ENCODE measurements at regions not wholly inside any gene's neighbourhood (a gene's known extent, or its start where the extent isn't known, plus 50 kb on each side); places are given as distances from the start of the nearest gene placed in this dataset.
A peak's percentile ranks its signal among the peaks of the same experiment; 100 is the strongest.

DNA sequence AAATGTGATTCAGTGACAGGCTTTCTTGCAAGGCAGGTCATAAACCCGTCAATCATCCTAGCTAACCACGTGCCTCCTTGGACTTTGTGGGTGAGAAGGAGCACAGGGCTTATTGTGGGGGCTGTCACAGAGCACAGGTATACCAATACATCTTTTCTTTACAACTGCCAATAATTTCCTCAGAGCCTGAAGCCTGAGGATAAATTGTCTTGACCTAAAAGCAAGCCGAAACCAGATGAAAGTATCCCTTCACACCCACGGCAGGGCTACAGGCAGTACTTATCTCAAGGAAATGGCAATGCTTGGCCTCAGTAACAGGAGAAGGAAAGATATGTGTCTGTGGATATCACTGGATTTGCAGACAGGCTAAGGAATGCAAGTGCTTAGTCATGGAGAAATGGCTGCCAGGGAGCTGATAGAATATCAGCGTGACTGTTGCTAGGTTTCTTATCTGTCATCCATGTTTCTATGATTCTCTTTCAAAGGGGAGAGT is 90.3 kb upstream of the ZNF366 start:
- no peak overlapping the region for H3K27ac Mint-ChIP-seq
- H3K4me3 Mint-ChIP-seq: no peak overlapping the region
- no peaks in the 10 kb centered on the region for H3K79me2 ChIP-seq (replicated peaks; ENCODE audit: insufficient read depth)
- H2AFZ ChIP-seq: peak overlapping the region; percentile 88
- no peak overlapping the region for H3K4me3 ChIP-seq
- no peaks in the 10 kb centered on the region for H3F3A ChIP-seq (replicated peaks; ENCODE audit: low read depth)
- no peaks in the 10 kb centered on the region; the same call in 1 of the 2 replicates for H3K9me2 ChIP-seq (ENCODE audit: insufficient read depth)
- no peak for TF ChIP-seq ZNF331 (CRISPR knock-in tag; IDR thresholded peaks at IDR 0.05; ENCODE audit: low read depth)
- TF ChIP-seq, protein P1, sequence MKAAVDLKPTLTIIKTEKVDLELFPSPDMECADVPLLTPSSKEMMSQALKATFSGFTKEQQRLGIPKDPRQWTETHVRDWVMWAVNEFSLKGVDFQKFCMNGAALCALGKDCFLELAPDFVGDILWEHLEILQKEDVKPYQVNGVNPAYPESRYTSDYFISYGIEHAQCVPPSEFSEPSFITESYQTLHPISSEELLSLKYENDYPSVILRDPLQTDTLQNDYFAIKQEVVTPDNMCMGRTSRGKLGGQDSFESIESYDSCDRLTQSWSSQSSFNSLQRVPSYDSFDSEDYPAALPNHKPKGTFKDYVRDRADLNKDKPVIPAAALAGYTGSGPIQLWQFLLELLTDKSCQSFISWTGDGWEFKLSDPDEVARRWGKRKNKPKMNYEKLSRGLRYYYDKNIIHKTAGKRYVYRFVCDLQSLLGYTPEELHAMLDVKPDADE (IDR thresholded peaks at IDR 0.05): no peak
- TF ChIP-seq, protein P2, sequence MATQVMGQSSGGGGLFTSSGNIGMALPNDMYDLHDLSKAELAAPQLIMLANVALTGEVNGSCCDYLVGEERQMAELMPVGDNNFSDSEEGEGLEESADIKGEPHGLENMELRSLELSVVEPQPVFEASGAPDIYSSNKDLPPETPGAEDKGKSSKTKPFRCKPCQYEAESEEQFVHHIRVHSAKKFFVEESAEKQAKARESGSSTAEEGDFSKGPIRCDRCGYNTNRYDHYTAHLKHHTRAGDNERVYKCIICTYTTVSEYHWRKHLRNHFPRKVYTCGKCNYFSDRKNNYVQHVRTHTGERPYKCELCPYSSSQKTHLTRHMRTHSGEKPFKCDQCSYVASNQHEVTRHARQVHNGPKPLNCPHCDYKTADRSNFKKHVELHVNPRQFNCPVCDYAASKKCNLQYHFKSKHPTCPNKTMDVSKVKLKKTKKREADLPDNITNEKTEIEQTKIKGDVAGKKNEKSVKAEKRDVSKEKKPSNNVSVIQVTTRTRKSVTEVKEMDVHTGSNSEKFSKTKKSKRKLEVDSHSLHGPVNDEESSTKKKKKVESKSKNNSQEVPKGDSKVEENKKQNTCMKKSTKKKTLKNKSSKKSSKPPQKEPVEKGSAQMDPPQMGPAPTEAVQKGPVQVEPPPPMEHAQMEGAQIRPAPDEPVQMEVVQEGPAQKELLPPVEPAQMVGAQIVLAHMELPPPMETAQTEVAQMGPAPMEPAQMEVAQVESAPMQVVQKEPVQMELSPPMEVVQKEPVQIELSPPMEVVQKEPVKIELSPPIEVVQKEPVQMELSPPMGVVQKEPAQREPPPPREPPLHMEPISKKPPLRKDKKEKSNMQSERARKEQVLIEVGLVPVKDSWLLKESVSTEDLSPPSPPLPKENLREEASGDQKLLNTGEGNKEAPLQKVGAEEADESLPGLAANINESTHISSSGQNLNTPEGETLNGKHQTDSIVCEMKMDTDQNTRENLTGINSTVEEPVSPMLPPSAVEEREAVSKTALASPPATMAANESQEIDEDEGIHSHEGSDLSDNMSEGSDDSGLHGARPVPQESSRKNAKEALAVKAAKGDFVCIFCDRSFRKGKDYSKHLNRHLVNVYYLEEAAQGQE (IDR thresholded peaks at IDR 0.05; ENCODE audit: unreplicated experiment): no peak
- no peak for TF ChIP-seq NANOG (IDR thresholded peaks at IDR 0.05; ENCODE audit: borderline replicate concordance)
- no peak for TF ChIP-seq CREB1 (CRISPR knock-in tag; IDR thresholded peaks at IDR 0.05; ENCODE audit: low read depth)
- TF ChIP-seq STAT1 (IDR thresholded peaks at IDR 0.05; ENCODE audit: unreplicated experiment): no peak
- TF ChIP-seq EZH2 (IDR thresholded peaks at IDR 0.05; ENCODE audit: low read depth, unreplicated experiment): no peak
- no peak for TF ChIP-seq POLR2AphosphoS5 (IDR thresholded peaks at IDR 0.05; ENCODE audit: low read depth)
- TF ChIP-seq, protein P3, sequence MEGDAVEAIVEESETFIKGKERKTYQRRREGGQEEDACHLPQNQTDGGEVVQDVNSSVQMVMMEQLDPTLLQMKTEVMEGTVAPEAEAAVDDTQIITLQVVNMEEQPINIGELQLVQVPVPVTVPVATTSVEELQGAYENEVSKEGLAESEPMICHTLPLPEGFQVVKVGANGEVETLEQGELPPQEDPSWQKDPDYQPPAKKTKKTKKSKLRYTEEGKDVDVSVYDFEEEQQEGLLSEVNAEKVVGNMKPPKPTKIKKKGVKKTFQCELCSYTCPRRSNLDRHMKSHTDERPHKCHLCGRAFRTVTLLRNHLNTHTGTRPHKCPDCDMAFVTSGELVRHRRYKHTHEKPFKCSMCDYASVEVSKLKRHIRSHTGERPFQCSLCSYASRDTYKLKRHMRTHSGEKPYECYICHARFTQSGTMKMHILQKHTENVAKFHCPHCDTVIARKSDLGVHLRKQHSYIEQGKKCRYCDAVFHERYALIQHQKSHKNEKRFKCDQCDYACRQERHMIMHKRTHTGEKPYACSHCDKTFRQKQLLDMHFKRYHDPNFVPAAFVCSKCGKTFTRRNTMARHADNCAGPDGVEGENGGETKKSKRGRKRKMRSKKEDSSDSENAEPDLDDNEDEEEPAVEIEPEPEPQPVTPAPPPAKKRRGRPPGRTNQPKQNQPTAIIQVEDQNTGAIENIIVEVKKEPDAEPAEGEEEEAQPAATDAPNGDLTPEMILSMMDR (conservative IDR thresholded peaks at IDR 0.05; ENCODE audit: low read depth in 2 of 2): no peak
- TF ChIP-seq EZH2phosphoT487 (IDR thresholded peaks at IDR 0.05; ENCODE audit: unreplicated experiment): no peak
- TF ChIP-seq JUNB (IDR thresholded peaks at IDR 0.05; ENCODE audit: unreplicated experiment): no peak
- TF ChIP-seq, protein P4, sequence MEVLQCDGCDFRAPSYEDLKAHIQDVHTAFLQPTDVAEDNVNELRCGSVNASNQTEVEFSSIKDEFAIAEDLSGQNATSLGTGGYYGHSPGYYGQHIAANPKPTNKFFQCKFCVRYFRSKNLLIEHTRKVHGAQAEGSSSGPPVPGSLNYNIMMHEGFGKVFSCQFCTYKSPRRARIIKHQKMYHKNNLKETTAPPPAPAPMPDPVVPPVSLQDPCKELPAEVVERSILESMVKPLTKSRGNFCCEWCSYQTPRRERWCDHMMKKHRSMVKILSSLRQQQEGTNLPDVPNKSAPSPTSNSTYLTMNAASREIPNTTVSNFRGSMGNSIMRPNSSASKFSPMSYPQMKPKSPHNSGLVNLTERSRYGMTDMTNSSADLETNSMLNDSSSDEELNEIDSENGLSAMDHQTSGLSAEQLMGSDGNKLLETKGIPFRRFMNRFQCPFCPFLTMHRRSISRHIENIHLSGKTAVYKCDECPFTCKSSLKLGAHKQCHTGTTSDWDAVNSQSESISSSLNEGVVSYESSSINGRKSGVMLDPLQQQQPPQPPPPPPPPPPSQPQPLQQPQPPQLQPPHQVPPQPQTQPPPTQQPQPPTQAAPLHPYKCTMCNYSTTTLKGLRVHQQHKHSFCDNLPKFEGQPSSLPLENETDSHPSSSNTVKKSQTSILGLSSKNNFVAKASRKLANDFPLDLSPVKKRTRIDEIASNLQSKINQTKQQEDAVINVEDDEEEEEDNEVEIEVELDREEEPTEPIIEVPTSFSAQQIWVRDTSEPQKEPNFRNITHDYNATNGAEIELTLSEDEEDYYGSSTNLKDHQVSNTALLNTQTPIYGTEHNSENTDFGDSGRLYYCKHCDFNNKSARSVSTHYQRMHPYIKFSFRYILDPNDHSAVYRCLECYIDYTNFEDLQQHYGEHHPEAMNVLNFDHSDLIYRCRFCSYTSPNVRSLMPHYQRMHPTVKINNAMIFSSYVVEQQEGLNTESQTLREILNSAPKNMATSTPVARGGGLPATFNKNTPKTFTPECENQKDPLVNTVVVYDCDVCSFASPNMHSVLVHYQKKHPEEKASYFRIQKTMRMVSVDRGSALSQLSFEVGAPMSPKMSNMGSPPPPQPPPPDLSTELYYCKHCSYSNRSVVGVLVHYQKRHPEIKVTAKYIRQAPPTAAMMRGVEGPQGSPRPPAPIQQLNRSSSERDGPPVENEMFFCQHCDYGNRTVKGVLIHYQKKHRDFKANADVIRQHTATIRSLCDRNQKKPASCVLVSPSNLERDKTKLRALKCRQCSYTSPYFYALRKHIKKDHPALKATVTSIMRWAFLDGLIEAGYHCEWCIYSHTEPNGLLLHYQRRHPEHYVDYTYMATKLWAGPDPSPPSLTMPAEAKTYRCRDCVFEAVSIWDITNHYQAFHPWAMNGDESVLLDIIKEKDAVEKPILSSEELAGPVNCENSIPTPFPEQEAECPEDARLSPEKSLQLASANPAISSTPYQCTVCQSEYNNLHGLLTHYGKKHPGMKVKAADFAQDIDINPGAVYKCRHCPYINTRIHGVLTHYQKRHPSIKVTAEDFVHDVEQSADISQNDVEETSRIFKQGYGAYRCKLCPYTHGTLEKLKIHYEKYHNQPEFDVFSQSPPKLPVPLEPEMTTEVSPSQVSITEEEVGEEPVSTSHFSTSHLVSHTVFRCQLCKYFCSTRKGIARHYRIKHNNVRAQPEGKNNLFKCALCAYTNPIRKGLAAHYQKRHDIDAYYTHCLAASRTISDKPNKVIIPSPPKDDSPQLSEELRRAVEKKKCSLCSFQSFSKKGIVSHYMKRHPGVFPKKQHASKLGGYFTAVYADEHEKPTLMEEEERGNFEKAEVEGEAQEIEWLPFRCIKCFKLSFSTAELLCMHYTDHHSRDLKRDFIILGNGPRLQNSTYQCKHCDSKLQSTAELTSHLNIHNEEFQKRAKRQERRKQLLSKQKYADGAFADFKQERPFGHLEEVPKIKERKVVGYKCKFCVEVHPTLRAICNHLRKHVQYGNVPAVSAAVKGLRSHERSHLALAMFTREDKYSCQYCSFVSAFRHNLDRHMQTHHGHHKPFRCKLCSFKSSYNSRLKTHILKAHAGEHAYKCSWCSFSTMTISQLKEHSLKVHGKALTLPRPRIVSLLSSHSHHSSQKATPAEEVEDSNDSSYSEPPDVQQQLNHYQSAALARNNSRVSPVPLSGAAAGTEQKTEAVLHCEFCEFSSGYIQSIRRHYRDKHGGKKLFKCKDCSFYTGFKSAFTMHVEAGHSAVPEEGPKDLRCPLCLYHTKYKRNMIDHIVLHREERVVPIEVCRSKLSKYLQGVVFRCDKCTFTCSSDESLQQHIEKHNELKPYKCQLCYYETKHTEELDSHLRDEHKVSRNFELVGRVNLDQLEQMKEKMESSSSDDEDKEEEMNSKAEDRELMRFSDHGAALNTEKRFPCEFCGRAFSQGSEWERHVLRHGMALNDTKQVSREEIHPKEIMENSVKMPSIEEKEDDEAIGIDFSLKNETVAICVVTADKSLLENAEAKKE (CRISPR knock-in tag; IDR thresholded peaks at IDR 0.05): no peak
- TF ChIP-seq ZNF114 (CRISPR knock-in tag; IDR thresholded peaks at IDR 0.05): no peak
- no peak overlapping the region for H3K4me2 ChIP-seq
- peaks cover 10% of the 10 kb centered on the region; the same call in 2 of the 3 replicates for H3K36me3 Mint-ChIP-seq (ENCODE audit: low read depth)
- H3K9me3 Mint-ChIP-seq: peaks cover 14% of the 10 kb centered on the region; the same call in 1 of the 3 replicates
- H3K27ac ChIP-seq (ENCODE audit: low read depth): no peak overlapping the region
- H3K4me1 ChIP-seq (ENCODE audit: insufficient read depth): 0 out of 2 replicates have a peak, but pooled peaks cover 4% of the 10 kb centered on the region
- H3K27me3 Mint-ChIP-seq (ENCODE audit: insufficient read depth, low read depth, poor library complexity): peaks cover 3% of the 10 kb centered on the region
- H3K27me3 ChIP-seq (ENCODE audit: insufficient read depth): no peaks in the 10 kb centered on the region
- peak; percentile 26 for DNase-seq (ENCODE audit: low spot score)
- no peaks in the 10 kb centered on the region for H3K36me3 ChIP-seq (ENCODE audit: insufficient read depth)
- H4K20me1 ChIP-seq (replicated peaks; ENCODE audit: insufficient read depth): no peaks in the 10 kb centered on the region
- H3K4me1 Mint-ChIP-seq: peaks cover 8% of the 10 kb centered on the region; the same call in 2 of the 3 replicates
- peak; percentile 50; the same call in 2 of the 3 replicates for ATAC-seq
